ENCODE measurements at regions not wholly inside any gene's neighbourhood (a gene's known extent, or its start where the extent isn't known, plus 50 kb on each side); places are given as distances from the start of the nearest gene placed in this dataset.

DNA sequence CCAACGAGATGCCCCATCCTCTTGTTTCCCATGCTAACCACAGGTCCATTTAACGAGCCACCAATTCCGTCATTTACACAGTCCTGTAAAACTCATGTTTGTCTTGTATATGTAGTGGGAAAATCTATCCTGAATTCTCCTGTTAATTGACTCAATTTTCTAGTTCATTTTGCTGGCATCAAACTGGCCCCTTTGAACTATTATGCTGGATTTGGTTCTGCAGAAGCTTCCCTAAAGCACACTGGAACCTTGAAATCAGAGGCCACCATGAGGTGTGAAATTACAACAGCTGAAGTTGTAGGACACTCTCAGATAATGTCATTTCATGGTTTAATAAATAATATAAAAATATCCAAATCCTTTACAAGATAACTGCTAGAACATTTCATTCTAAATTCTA lies 129.8 kb upstream of the AKR1E2 start:
- DNase-seq (ENCODE audit: low read depth in 1 of 2, low spot score in 1 of 2), result no peak
- in situ Hi-C loops (cut with HindIII; ENCODE audit: low pct_unique_long_range_greater_than_20kb, low sequenced_read_pairs), result no loop called here

DNA sequence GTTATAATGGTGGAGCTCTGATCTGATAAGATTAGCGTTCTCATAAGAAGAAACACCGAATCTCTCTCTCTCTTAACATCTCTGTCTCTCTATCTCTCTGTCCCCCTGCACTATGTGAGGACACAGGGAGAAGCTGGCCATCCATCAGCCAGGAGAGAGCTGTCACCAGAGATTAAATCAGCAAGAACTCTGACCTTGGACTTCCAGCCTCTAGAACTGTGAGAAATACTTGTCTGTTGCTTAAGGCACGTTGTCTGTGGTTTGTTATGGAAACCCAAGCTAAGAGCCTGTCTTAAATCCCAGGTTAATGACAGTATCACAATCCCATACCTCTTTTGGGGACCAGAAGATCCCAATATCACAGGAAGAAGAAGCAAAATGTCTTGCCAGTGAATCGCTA lies 132.0 kb upstream of the AKR1E2 start:
- no peak for DNase-seq (ENCODE audit: low read depth in 1 of 2, low spot score in 1 of 2)
- no peak for TF ChIP-seq JUND (IDR thresholded peaks at IDR 0.05; ENCODE audit: low read depth)
- in situ Hi-C loops (cut with HindIII; ENCODE audit: low pct_unique_long_range_greater_than_20kb, low sequenced_read_pairs), result no loop called here

More for the DNA sequence above, 129.8 kb upstream of the AKR1E2 start:
- no peak for TF ChIP-seq JUND (IDR thresholded peaks at IDR 0.05; ENCODE audit: low read depth)

- in situ Hi-C loops (cut with HindIII; ENCODE audit: low pct_unique_long_range_greater_than_20kb, low sequenced_read_pairs), result no loop called here
- TF ChIP-seq JUND (IDR thresholded peaks at IDR 0.05; ENCODE audit: low read depth), result no peak
- no peak for DNase-seq (ENCODE audit: low read depth in 1 of 2, low spot score in 1 of 2)
Observed at GRCh38 chr10:4692206-4692605, 133.8 kb upstream of the AKR1E2 start.

DNA sequence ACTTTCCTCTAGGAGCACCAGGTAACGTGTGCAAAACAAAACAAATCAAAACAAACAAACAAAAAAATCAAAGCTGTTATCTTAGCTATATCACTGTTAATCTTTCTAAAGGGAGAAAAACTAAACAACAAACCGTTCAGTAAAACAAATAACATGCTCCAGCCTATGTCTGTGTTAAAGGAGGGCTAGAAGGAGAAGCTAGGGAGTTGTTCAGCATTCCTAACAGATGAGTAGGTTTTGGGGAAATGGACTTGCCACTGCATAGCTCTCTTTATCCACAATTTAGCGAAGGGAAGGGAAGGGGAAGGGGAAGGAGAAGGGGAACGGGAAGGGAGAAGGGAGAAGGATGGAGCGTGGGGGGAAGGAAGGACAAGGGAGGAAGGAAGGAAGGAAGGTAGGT lies 134.2 kb upstream of the AKR1E2 start:
- TF ChIP-seq JUND (IDR thresholded peaks at IDR 0.05; ENCODE audit: low read depth), result no peak
- DNase-seq (ENCODE audit: low read depth in 1 of 2, low spot score in 1 of 2), result no peak
- in situ Hi-C loops (cut with HindIII; ENCODE audit: low pct_unique_long_range_greater_than_20kb, low sequenced_read_pairs), result no loop called here

- in situ Hi-C loops (cut with HindIII; ENCODE audit: low pct_unique_long_range_greater_than_20kb, low sequenced_read_pairs), result no loop called here
- TF ChIP-seq JUND (IDR thresholded peaks at IDR 0.05; ENCODE audit: low read depth), result no peak
- DNase-seq (ENCODE audit: low read depth in 1 of 2, low spot score in 1 of 2), result no peak
Observed at GRCh38 chr10:4691301-4691700, 134.7 kb upstream of the AKR1E2 start.

- in situ Hi-C loops (cut with HindIII; ENCODE audit: low pct_unique_long_range_greater_than_20kb, low sequenced_read_pairs), result no loop called here
- TF ChIP-seq JUND (IDR thresholded peaks at IDR 0.05; ENCODE audit: low read depth), result no peak
- DNase-seq (ENCODE audit: low read depth in 1 of 2, low spot score in 1 of 2), result no peak
Observed at GRCh38 chr10:4688601-4689000, 137.4 kb upstream of the AKR1E2 start.

DNA sequence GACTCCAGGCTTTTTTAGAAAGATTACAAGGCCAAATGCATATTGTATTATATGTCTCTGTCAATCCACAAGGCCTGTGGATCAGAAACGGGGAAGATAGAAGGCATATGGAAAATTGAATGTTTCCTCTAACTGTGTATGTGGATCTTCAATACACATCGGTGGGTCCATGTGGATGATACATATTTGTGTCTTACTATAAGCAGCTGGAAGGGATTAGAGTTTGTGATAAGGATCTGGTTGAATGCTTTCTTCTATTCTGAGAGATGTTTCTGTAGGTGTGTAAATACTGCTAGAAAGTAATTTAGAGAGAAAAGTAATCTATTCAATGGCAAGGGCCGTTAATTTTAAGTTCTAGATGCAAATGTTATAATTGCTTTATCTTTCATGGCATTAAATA lies 137.8 kb upstream of the AKR1E2 start:
- TF ChIP-seq JUND (IDR thresholded peaks at IDR 0.05; ENCODE audit: low read depth), result no peak
- no peak for DNase-seq (ENCODE audit: low read depth in 1 of 2, low spot score in 1 of 2)
- in situ Hi-C loops (cut with HindIII; ENCODE audit: low pct_unique_long_range_greater_than_20kb, low sequenced_read_pairs), result no loop called here

DNA sequence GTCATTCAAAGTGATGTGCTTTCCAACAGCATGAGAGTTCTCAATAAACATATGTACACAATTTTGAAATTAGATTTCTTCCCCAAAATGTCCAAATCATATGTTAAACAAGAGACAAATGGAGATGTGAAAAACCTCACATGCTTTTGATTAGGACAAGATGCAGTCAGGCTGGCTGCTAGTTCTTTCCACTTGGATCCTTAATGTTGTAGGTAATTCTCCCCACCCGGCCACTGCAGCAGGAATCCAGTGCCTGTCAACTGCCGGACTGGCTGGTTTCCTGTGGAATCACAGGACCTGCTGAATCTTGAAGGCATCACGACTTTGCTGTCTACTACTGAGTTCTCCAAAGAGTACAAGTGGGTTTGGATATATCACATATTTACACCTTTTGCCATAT lies 138.6 kb upstream of the AKR1E2 start:
- in situ Hi-C loops (cut with HindIII; ENCODE audit: low pct_unique_long_range_greater_than_20kb, low sequenced_read_pairs), result no loop called here
- no peak for TF ChIP-seq JUND (IDR thresholded peaks at IDR 0.05; ENCODE audit: low read depth)

DNA sequence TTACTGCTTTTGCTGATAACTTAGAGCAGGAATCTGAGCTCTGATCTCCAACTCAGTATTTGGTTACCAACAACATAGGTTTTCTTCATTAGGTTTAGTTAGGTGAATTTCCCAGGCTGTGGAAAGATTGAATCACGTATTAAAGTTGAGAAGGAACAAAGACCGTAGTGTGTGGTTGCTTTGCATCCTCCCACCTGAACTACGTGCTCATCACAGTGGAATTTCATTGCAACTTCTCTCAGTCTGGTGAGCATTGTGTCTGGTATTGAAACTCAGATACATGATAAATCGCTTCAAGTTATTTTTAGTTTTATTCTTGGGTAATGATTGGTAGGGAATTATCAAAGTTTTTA lies 139.4 kb upstream of the AKR1E2 start:
- in situ Hi-C loops (cut with HindIII; ENCODE audit: low pct_unique_long_range_greater_than_20kb, low sequenced_read_pairs), result no loop called here
- no peak for TF ChIP-seq JUND (IDR thresholded peaks at IDR 0.05; ENCODE audit: low read depth)
- DNase-seq (ENCODE audit: low read depth in 1 of 2, low spot score in 1 of 2), result no peak

More for the DNA sequence above, 138.6 kb upstream of the AKR1E2 start:
- no peak for DNase-seq (ENCODE audit: low read depth in 1 of 2, low spot score in 1 of 2)

GRCh38 chr10:4685904-4686643 lies 139.9 kb upstream of the AKR1E2 start:
- in situ Hi-C loops (cut with HindIII; ENCODE audit: low pct_unique_long_range_greater_than_20kb, low sequenced_read_pairs), result no loop called here
- TF ChIP-seq JUND (IDR thresholded peaks at IDR 0.05; ENCODE audit: low read depth), result no peak
- DNase-seq (ENCODE audit: low read depth in 1 of 2, low spot score in 1 of 2), result no peak

DNA sequence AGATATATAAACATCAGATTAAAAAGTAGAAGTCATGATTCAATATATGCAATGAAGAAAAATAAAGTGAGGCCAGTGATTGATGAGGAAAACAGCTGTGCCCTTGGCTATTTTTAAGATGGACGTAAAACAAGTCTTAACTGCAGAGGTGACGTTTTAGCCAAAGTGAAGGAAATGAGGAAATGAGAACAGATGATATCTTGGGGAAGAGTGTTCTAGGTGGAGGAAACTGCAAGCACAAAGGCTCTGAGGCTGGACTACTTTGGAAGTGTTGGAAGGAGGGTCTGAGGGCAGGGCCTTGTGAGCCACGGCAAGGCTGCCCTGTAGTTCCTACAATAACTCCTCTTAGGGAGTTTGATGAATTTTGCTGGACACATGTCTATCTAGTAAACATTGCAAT lies 140.5 kb upstream of the AKR1E2 start:
- in situ Hi-C loops (cut with HindIII; ENCODE audit: low pct_unique_long_range_greater_than_20kb, low sequenced_read_pairs), result no loop called here
- no peak for TF ChIP-seq JUND (IDR thresholded peaks at IDR 0.05; ENCODE audit: low read depth)
- DNase-seq (ENCODE audit: low read depth in 1 of 2, low spot score in 1 of 2), result no peak

- DNase-seq (ENCODE audit: low read depth in 1 of 2, low spot score in 1 of 2), result peak in 1 of 2 experiments; percentile 25
- in situ Hi-C loops (cut with HindIII; ENCODE audit: low pct_unique_long_range_greater_than_20kb, low sequenced_read_pairs), result no loop called here
- no peak for TF ChIP-seq JUND (IDR thresholded peaks at IDR 0.05; ENCODE audit: low read depth)
Observed at GRCh38 chr10:4684434-4684833, 141.6 kb upstream of the AKR1E2 start.

- no peak for DNase-seq (ENCODE audit: low read depth in 1 of 2, low spot score in 1 of 2)
- in situ Hi-C loops (cut with HindIII; ENCODE audit: low pct_unique_long_range_greater_than_20kb, low sequenced_read_pairs), result no loop called here
- no peak for TF ChIP-seq JUND (IDR thresholded peaks at IDR 0.05; ENCODE audit: low read depth)
Observed at GRCh38 chr10:4683838-4684237, 142.2 kb upstream of the AKR1E2 start.

DNA sequence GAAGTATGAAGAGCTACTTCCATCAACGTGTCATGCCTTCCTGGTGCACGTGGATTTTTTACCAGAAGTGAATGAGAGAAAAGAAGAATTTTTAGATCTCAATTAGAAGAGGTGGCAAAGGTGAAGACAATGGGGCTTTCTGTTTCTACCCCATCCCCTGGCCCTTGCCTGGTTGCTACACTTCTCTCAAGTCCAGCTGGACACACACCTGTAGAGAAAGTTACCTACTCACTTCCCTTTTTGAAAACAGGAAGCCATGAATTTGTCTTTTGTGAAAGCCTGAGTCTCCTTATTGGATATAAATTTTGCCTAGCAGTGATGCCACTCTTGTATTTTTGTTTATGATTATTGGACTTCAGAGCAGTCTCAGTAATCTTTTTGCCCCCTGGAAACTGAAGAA lies 142.9 kb upstream of the AKR1E2 start:
- no peak for TF ChIP-seq JUND (IDR thresholded peaks at IDR 0.05; ENCODE audit: low read depth)
- in situ Hi-C loops (cut with HindIII; ENCODE audit: low pct_unique_long_range_greater_than_20kb, low sequenced_read_pairs), result no loop called here
- no peak for DNase-seq (ENCODE audit: low read depth in 1 of 2, low spot score in 1 of 2)

Measured in T47D (cell line).